ENCODE measurements at regions not wholly inside any gene's neighbourhood (a gene's known extent, or its start where the extent isn't known, plus 50 kb on each side); places are given as distances from the start of the nearest gene placed in this dataset.

DNA sequence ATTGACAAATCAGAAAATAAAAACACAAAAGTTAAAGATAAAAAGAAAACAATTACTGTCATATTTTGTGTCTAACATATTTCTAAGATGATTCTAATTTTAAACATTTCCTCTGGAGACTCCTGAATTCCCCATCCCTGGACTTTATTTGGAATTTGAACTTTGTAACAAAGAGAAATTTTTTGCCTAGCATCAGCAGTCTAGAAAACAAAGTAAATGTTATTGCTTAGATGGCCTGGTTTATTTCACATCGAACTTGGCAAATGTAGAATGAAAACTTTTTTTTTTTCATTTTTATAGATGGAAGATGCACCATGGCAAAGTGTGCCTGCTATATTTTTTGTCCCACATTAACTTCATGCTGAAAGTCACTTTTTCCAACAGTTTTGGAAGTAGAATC, 159.1 kb downstream of the TBX18 start:
- TF ChIP-seq, protein P1, sequence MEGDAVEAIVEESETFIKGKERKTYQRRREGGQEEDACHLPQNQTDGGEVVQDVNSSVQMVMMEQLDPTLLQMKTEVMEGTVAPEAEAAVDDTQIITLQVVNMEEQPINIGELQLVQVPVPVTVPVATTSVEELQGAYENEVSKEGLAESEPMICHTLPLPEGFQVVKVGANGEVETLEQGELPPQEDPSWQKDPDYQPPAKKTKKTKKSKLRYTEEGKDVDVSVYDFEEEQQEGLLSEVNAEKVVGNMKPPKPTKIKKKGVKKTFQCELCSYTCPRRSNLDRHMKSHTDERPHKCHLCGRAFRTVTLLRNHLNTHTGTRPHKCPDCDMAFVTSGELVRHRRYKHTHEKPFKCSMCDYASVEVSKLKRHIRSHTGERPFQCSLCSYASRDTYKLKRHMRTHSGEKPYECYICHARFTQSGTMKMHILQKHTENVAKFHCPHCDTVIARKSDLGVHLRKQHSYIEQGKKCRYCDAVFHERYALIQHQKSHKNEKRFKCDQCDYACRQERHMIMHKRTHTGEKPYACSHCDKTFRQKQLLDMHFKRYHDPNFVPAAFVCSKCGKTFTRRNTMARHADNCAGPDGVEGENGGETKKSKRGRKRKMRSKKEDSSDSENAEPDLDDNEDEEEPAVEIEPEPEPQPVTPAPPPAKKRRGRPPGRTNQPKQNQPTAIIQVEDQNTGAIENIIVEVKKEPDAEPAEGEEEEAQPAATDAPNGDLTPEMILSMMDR (IDR thresholded peaks at IDR 0.05), result no peak
- intact Hi-C loops (cut with micrococcal nuclease), result no loop called here
- H3K9me3 Mint-ChIP-seq, result no peaks in the 10 kb centered on the region
- H3K4me3 Mint-ChIP-seq, result no peak overlapping the region
- no peaks in the 10 kb centered on the region for H3K36me3 Mint-ChIP-seq (ENCODE audit: low read depth)
- DNase-seq (no peak), ATAC-seq (no peak)
- no peaks in the 10 kb centered on the region for H3K27me3 Mint-ChIP-seq
- H3K27ac Mint-ChIP-seq, result no peak overlapping the region
- no peaks in the 10 kb centered on the region for H3K4me1 Mint-ChIP-seq (ENCODE audit: low read depth)
- ChIA-PET CTCF (no interaction called here), POLR2A (no interaction called here)

DNA sequence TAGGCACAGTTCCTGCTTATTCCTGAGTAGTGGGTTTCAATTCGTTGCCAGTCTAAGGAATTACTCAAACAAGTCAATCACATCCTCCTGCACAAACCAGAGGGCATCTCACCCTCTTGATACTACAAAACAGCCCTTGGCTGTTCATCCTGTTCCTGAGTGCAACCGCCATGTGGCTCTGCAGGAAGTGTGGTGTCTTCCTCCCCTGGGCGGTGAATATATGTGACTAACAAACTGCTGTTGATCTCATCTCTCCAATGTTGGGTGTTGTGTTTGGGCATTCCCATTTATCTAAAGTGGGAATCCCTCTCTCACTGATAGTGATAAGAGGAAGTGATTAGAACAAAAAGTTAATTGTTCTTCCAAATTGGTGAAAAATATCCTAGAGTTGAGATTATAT, 163.0 kb downstream of the TBX18 start:
- TF ChIP-seq, protein P1 (IDR thresholded peaks at IDR 0.05), result no peak
- H3K27me3 Mint-ChIP-seq, result no peaks in the 10 kb centered on the region
- no peaks in the 10 kb centered on the region for H3K4me1 Mint-ChIP-seq (ENCODE audit: low read depth)
- H3K9me3 Mint-ChIP-seq, result no peaks in the 10 kb centered on the region
- H3K27ac Mint-ChIP-seq, result no peak overlapping the region
- ChIA-PET CTCF (no interaction called here), POLR2A (no interaction called here)
- no peak overlapping the region for H3K4me3 Mint-ChIP-seq
- no peaks in the 10 kb centered on the region for H3K36me3 Mint-ChIP-seq (ENCODE audit: low read depth)
- ATAC-seq, result no peak
- DNase-seq, result no peak
- intact Hi-C loops (cut with micrococcal nuclease), result no loop called here

DNA sequence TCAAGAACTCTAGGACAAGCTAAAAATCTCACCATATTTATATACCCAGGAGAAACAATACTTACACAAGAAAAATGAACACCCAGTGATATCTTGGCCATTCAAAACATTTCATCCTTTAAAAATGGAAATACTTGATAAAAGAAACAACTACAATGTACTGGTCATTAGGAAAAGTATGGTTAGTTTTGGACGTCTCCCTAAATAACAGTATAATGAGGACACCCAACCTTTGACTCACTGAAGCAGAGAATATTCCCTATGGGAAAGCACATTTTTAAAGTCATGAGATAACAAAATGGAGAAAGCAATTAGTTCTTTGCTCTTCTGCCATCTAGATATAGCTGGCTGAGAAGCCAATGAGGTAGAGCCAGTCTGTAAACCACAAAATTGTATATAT, 164.4 kb downstream of the TBX18 start:
- intact Hi-C loops (cut with micrococcal nuclease), result no loop called here
- H3K27me3 Mint-ChIP-seq, result no peaks in the 10 kb centered on the region
- no peak overlapping the region for H3K4me3 Mint-ChIP-seq
- ATAC-seq, result no peak
- POLR2A ChIA-PET, result no interaction called here
- TF ChIP-seq, protein P1 (IDR thresholded peaks at IDR 0.05), result no peak
- no peaks in the 10 kb centered on the region for H3K36me3 Mint-ChIP-seq (ENCODE audit: low read depth)
- H3K9me3 Mint-ChIP-seq, result no peaks in the 10 kb centered on the region
- no peak overlapping the region for H3K27ac Mint-ChIP-seq
- H3K4me1 Mint-ChIP-seq (ENCODE audit: low read depth), result no peaks in the 10 kb centered on the region
- no peak for DNase-seq
- CTCF ChIA-PET, result no interaction called here

DNA sequence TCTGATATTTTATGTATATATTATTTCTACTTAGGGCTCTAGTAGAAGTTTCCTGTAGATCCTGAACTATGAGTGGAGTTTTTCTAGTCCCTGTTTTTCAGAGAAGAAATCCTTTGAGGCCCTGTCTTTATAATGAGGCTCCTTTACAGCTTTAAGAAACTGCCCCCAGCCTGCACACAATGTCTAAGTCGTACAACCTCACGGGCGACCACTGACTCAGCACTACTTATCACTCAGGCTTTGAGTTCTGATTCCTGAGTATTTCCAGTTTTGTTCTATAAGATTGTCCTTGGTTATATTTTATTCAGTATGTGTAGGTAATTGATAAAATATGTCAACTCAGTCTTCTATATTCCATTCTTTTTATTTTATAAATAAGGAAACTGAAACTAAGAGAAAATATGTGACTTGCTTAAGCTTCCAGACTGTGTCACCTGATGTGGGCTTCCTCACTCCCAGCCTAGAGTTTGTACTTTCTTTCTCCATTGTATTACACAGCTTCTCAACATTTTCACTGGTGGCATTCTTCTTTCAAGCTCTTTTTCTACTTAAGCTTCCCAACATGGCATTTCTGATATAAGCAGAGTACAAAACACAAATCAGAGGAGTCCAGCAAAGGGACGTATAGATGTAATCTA, 167.0 kb downstream of the TBX18 start:
- ATAC-seq (no peak), DNase-seq (no peak)
- TF ChIP-seq, protein P1 (IDR thresholded peaks at IDR 0.05), result no peak
- intact Hi-C loops (cut with micrococcal nuclease), result no loop called here
- no peak overlapping the region for H3K4me3 Mint-ChIP-seq
- no peaks in the 10 kb centered on the region for H3K36me3 Mint-ChIP-seq (ENCODE audit: low read depth)
- CTCF ChIA-PET, result no interaction called here
- POLR2A ChIA-PET, result no interaction called here
- no peaks in the 10 kb centered on the region for H3K27me3 Mint-ChIP-seq
- H3K4me1 Mint-ChIP-seq (ENCODE audit: low read depth), result no peaks in the 10 kb centered on the region
- no peak overlapping the region for H3K27ac Mint-ChIP-seq
- H3K9me3 Mint-ChIP-seq, result no peaks in the 10 kb centered on the region

DNA sequence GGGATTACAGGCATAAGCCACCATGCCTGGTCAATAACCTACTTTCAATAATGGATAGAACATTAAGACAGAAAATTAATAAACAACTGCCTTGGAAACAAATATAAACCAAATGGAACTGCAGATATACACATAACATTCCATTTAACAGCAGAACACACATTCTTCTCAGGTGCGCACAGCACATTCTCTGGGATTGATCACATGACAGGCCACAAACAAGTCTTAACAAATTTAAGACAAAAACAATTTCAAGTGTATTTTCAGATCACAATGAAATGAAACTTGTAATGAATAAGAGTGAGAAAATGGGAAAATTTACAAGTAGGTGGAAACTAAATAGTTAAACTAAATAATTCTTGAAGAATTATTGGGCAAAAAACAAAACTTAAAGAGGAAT, 167.9 kb downstream of the TBX18 start:
- ATAC-seq, result no peak
- Mint-ChIP-seq H3K9me3 (no peaks in the 10 kb centered on the region), H3K27me3 (no peaks in the 10 kb centered on the region), H3K27ac (no peak overlapping the region), H3K4me3 (no peak overlapping the region), H3K36me3 (ENCODE audit: low read depth) (no peaks in the 10 kb centered on the region), H3K4me1 (ENCODE audit: low read depth) (no peaks in the 10 kb centered on the region)
- no peak for DNase-seq
- ChIA-PET POLR2A (no interaction called here), CTCF (no interaction called here)
- intact Hi-C loops (cut with micrococcal nuclease), result no loop called here
- TF ChIP-seq, protein P1 (IDR thresholded peaks at IDR 0.05), result no peak
